ENCODE measurements at regions not wholly inside any gene's neighbourhood (a gene's known extent, or its start where the extent isn't known, plus 50 kb on each side); places are given as distances from the start of the nearest gene placed in this dataset.

GRCh38 chr17:15027853-15028252 lies 237.3 kb downstream of the PMP22 start:
- H3K9me3 ChIP-seq (replicated peaks; ENCODE audit: insufficient read depth, low read length): no peaks in the 10 kb centered on the region
- no peaks in the 10 kb centered on the region for H4K20me1 ChIP-seq (ENCODE audit: insufficient read depth, low read length)
- H3K79me2 ChIP-seq (ENCODE audit: low read length): no peaks in the 10 kb centered on the region
- H3K9ac ChIP-seq (ENCODE audit: low read length): no peak overlapping the region
- H3K9me2 ChIP-seq (replicated peaks; ENCODE audit: insufficient read depth, low read length): no peaks in the 10 kb centered on the region
- no peak for TF ChIP-seq EZH2 (optimal IDR thresholded peaks at IDR 0.05; ENCODE audit: low read depth, low read length)
- TF ChIP-seq CTCF (IDR thresholded peaks at IDR 0.05; ENCODE audit: low read length): no peak
- TF ChIP-seq EZH2phosphoT487 (IDR thresholded peaks at IDR 0.05; ENCODE audit: low read length): no peak
- H3K27ac ChIP-seq (ENCODE audit: low read length): no peak overlapping the region
- no peaks in the 10 kb centered on the region for H3K4me1 ChIP-seq (ENCODE audit: low read length)
- no peaks in the 10 kb centered on the region for H3K27me3 ChIP-seq (replicated peaks; ENCODE audit: insufficient read depth, low read length)
- no peak overlapping the region for H3K4me2 ChIP-seq (ENCODE audit: low read depth, low read length)
- H3F3A ChIP-seq (ENCODE audit: insufficient read depth, low read length): no peaks in the 10 kb centered on the region
- no peak overlapping the region for H3K4me3 ChIP-seq (ENCODE audit: low read length)
- H3K36me3 ChIP-seq (replicated peaks; ENCODE audit: insufficient read depth, low read length): no peaks in the 10 kb centered on the region
- H2AFZ ChIP-seq (ENCODE audit: low read length): no peak overlapping the region
- DNase-seq: no peak

GRCh38 chr17:15026088-15026487 lies 239.0 kb downstream of the PMP22 start:
- no peaks in the 10 kb centered on the region for H3K9me2 ChIP-seq (replicated peaks; ENCODE audit: insufficient read depth, low read length)
- no peak for TF ChIP-seq EZH2 (optimal IDR thresholded peaks at IDR 0.05; ENCODE audit: low read depth, low read length)
- TF ChIP-seq EZH2phosphoT487 (IDR thresholded peaks at IDR 0.05; ENCODE audit: low read length): no peak
- TF ChIP-seq CTCF (IDR thresholded peaks at IDR 0.05; ENCODE audit: low read length): no peak
- no peak overlapping the region for H2AFZ ChIP-seq (ENCODE audit: low read length)
- H3K27ac ChIP-seq (ENCODE audit: low read length): no peak overlapping the region
- no peaks in the 10 kb centered on the region for H3K36me3 ChIP-seq (replicated peaks; ENCODE audit: insufficient read depth, low read length)
- no peaks in the 10 kb centered on the region for H3K79me2 ChIP-seq (ENCODE audit: low read length)
- no peaks in the 10 kb centered on the region for H4K20me1 ChIP-seq (ENCODE audit: insufficient read depth, low read length)
- H3K9me3 ChIP-seq (replicated peaks; ENCODE audit: insufficient read depth, low read length): no peaks in the 10 kb centered on the region
- H3K4me3 ChIP-seq (ENCODE audit: low read length): no peak overlapping the region
- H3K27me3 ChIP-seq (replicated peaks; ENCODE audit: insufficient read depth, low read length): no peaks in the 10 kb centered on the region
- H3F3A ChIP-seq (ENCODE audit: insufficient read depth, low read length): no peaks in the 10 kb centered on the region
- H3K4me1 ChIP-seq (ENCODE audit: low read length): no peaks in the 10 kb centered on the region
- no peak overlapping the region for H3K4me2 ChIP-seq (ENCODE audit: low read depth, low read length)
- no peak overlapping the region for H3K9ac ChIP-seq (ENCODE audit: low read length)
- DNase-seq: no peak

- no peak for TF ChIP-seq EZH2 (optimal IDR thresholded peaks at IDR 0.05; ENCODE audit: low read depth, low read length)
- TF ChIP-seq EZH2phosphoT487 (IDR thresholded peaks at IDR 0.05; ENCODE audit: low read length): no peak
- TF ChIP-seq CTCF (IDR thresholded peaks at IDR 0.05; ENCODE audit: low read length): no peak
- Histone ChIP-seq H3K4me2 (ENCODE audit: low read depth, low read length) (no peak overlapping the region), H3K9me2 (replicated peaks; ENCODE audit: insufficient read depth, low read length) (no peaks in the 10 kb centered on the region)
Measured at GRCh38 chr17:15023589-15024336, 241.4 kb downstream of the PMP22 start.

More at GRCh38 chr17:15023589-15024336, 241.4 kb downstream of the PMP22 start:
- no peaks in the 10 kb centered on the region for H3K36me3 ChIP-seq (replicated peaks; ENCODE audit: insufficient read depth, low read length)
- H3K9me3 ChIP-seq (replicated peaks; ENCODE audit: insufficient read depth, low read length): no peaks in the 10 kb centered on the region
- no peak overlapping the region for H3K4me3 ChIP-seq (ENCODE audit: low read length)
- H4K20me1 ChIP-seq (ENCODE audit: insufficient read depth, low read length): no peaks in the 10 kb centered on the region
- no peaks in the 10 kb centered on the region for H3F3A ChIP-seq (ENCODE audit: insufficient read depth, low read length)
- no peak overlapping the region for H3K27ac ChIP-seq (ENCODE audit: low read length)
- H3K9ac ChIP-seq (ENCODE audit: low read length): no peak overlapping the region
- no peak overlapping the region for H2AFZ ChIP-seq (ENCODE audit: low read length)
- no peaks in the 10 kb centered on the region for H3K4me1 ChIP-seq (ENCODE audit: low read length)
- no peaks in the 10 kb centered on the region for H3K27me3 ChIP-seq (replicated peaks; ENCODE audit: insufficient read depth, low read length)
- DNase-seq: no peak
- no peaks in the 10 kb centered on the region for H3K79me2 ChIP-seq (ENCODE audit: low read length)
